BE2C (cell line): ENCODE measurements at regions not wholly inside any gene's neighbourhood (a gene's known extent, or its start where the extent isn't known, plus 50 kb on each side); places are given as distances from the start of the nearest gene placed in this dataset.

ENCODE experiments used
- DNase-seq: peaks from one replicate; pipeline ENCODE4 v3.0.0-alpha.2; 2020
- H3K27me3 ChIP-seq: fragments of 250-450 bp; sonication (Bioruptor Pico); 2 replicates; pipeline ENCODE4 v1.5.1; 2020; ENCODE audit warnings: mild to moderate bottlenecking
- H3K36me3 ChIP-seq: fragments of 250-450 bp; sonication (Bioruptor Pico); 2 replicates; pipeline ENCODE4 v1.5.1; 2020; ENCODE audit warnings: mild to moderate bottlenecking
- H3K4me1 ChIP-seq: fragments of 250-450 bp; sonication (Bioruptor Pico); 2 replicates; pipeline ENCODE4 v1.5.1; 2020
- H3K4me3 ChIP-seq: 2 replicates; pipeline ENCODE4 v1.5.1; 2011; ENCODE audit warnings: low read depth, low read length
- H3K9me3 ChIP-seq: fragments of 250-450 bp; sonication (Bioruptor Pico); 2 replicates; pipeline ENCODE4 v1.5.1; 2020
- CTCF ChIP-seq: IDR thresholded peaks from 2 replicates; pipeline ENCODE4 v1.5.1; 2012; ENCODE audit warnings: mild to moderate bottlenecking, low read depth, low read length

GRCh38 chr10:55348534-55348933, 547.5 kb upstream of the PCDH15 start:
- no peak for TF ChIP-seq CTCF

GRCh38 chr10:55330486-55330885, 529.5 kb upstream of the PCDH15 start:
- no peak for DNase-seq
- no peak for TF ChIP-seq CTCF
- no peaks in the 10 kb centered on the region; the same call in 1 of the 2 replicates for H3K9me3 ChIP-seq
- no peaks in the 10 kb centered on the region for H3K27me3 ChIP-seq
- peaks cover 13% of the 10 kb centered on the region for H3K4me1 ChIP-seq
- no peak overlapping the region for H3K4me3 ChIP-seq
- H3K36me3 ChIP-seq: no peaks in the 10 kb centered on the region

More at GRCh38 chr10:55348534-55348933, 547.5 kb upstream of the PCDH15 start:
- no peaks in the 10 kb centered on the region for H3K9me3 ChIP-seq
- H3K4me1 ChIP-seq: peaks cover 4% of the 10 kb centered on the region; the same call in 1 of the 2 replicates
- no peaks in the 10 kb centered on the region; the same call in 1 of the 2 replicates for H3K36me3 ChIP-seq
- H3K27me3 ChIP-seq: no peaks in the 10 kb centered on the region
- no peak overlapping the region for H3K4me3 ChIP-seq
- no peak for DNase-seq

GRCh38 chr10:55329796-55330195, 528.8 kb upstream of the PCDH15 start:
- H3K4me1 ChIP-seq: peaks cover 13% of the 10 kb centered on the region
- H3K36me3 ChIP-seq: no peaks in the 10 kb centered on the region
- H3K9me3 ChIP-seq: no peaks in the 10 kb centered on the region; the same call in 1 of the 2 replicates
- no peaks in the 10 kb centered on the region for H3K27me3 ChIP-seq
- no peak for DNase-seq
- H3K4me3 ChIP-seq: no peak overlapping the region
- no peak for TF ChIP-seq CTCF

GRCh38 chr10:55320187-55320700, 519.2 kb upstream of the PCDH15 start:
- no peak for TF ChIP-seq CTCF
- Histone ChIP-seq H3K9me3 (no peaks in the 10 kb centered on the region), H3K4me3 (no peak overlapping the region), H3K4me1 (no peaks in the 10 kb centered on the region), H3K36me3 (no peaks in the 10 kb centered on the region), H3K27me3 (no peaks in the 10 kb centered on the region)
- DNase-seq: no peak

- Histone ChIP-seq H3K9me3 (no peaks in the 10 kb centered on the region), H3K4me3 (peak overlapping the region; percentile 17; the same call in 1 of the 2 replicates), H3K27me3 (no peaks in the 10 kb centered on the region), H3K4me1 (peaks cover 7% of the 10 kb centered on the region; the same call in 1 of the 2 replicates), H3K36me3 (no peaks in the 10 kb centered on the region)
- DNase-seq: no peak
- TF ChIP-seq CTCF: no peak
These were observed 511.0 kb upstream of the PCDH15 start for GRCh38 chr10:55311848-55312635.

- Histone ChIP-seq H3K27me3 (no peaks in the 10 kb centered on the region), H3K9me3 (no peaks in the 10 kb centered on the region), H3K4me3 (no peak overlapping the region), H3K36me3 (no peaks in the 10 kb centered on the region), H3K4me1 (peaks cover 12% of the 10 kb centered on the region; the same call in 1 of the 2 replicates)
- DNase-seq: no peak
- no peak for TF ChIP-seq CTCF
These were observed 509.1 kb upstream of the PCDH15 start for GRCh38 chr10:55310143-55310542.
